CD4-positive, alpha-beta T cell (primary cell): ENCODE measurements at regions not wholly inside any gene's neighbourhood (a gene's known extent, or its start where the extent isn't known, plus 50 kb on each side); places are given as distances from the start of the nearest gene placed in this dataset.

Experiments used
- ATAC-seq: fragments of 200-7000 bp; cut with Tn5 transposase; one replicate; pipeline ENCODE4 v1.10.0; 2022; ENCODE audit warnings: mild to moderate bottlenecking; ENCODE audit not compliant: poor library complexity
- CTCF ChIA-PET: fragments of 350-600 bp; sonication (Branson Sonifier 250); formaldehyde crosslinking; loops from one replicate; lab custom pipeline; 2021; ENCODE audit warnings: antibody characterized with exemption, inconsistent platforms; lab: Charles Lee
- POLR2A ChIA-PET: fragments of 350-600 bp; sonication (Branson Sonifier 250); formaldehyde crosslinking; loops from one replicate; lab custom pipeline; 2021; ENCODE audit warnings: antibody characterized with exemption, inconsistent platforms; lab: Charles Lee
- DNase-seq, 14 experiments: peaks; one replicate each; pipeline ENCODE4 v3.0.0-alpha.2; 2013 to 2020; ENCODE audit warnings: mixed read lengths in 2 of 14
- H3K27ac ChIP-seq, 2 donors: one replicate each; pipeline versions ENCODE4 v1.5.1 to v1.7.0; 2013; ENCODE audit warnings: low read length in 2 of 2, low read depth in 1 of 2, mild to moderate bottlenecking in 1 of 2
- H3K27me3 ChIP-seq, 2 experiments: 1 replicate in 1 of 2; 2 replicates in 1 of 2; pipeline versions ENCODE4 v1.6.1 to v1.7.0; 2013; ENCODE audit warnings: low read length in 2 of 2, control low read depth in 1 of 2, mild to moderate bottlenecking in 1 of 2, moderate library complexity in 1 of 2; ENCODE audit not compliant: insufficient read depth in 2 of 2, control insufficient read depth in 1 of 2
- H3K36me3 ChIP-seq: one replicate; pipeline ENCODE4 v1.6.1; 2013; ENCODE audit warnings: low read length, control low read depth; ENCODE audit not compliant: insufficient read depth
- H3K4me1 ChIP-seq: one replicate; pipeline ENCODE4 v1.6.1; 2013; ENCODE audit warnings: low read length, control low read depth; ENCODE audit not compliant: insufficient read depth
- H3K4me3 ChIP-seq: one replicate; pipeline ENCODE4 v1.5.1; 2013; ENCODE audit warnings: mild to moderate bottlenecking, low read length, moderate library complexity
- H3K9me3 ChIP-seq, 2 experiments: 1 replicate in 1 of 2; 2 replicates in 1 of 2; pipeline versions ENCODE4 v1.6.1 to v1.7.0; 2013; ENCODE audit warnings: low read length in 2 of 2, mild to moderate bottlenecking in 2 of 2, control low read depth in 1 of 2, moderate library complexity in 1 of 2; ENCODE audit not compliant: control insufficient read depth in 1 of 2, insufficient read depth in 1 of 2
- H3K27ac Mint-ChIP-seq: one replicate; pipeline ENCODE4 v1.8.0; 2020; ENCODE audit warnings: mixed read lengths
- H3K27me3 Mint-ChIP-seq: one replicate; pipeline ENCODE4 v1.8.0; 2021; ENCODE audit warnings: mixed read lengths
- H3K36me3 Mint-ChIP-seq: one replicate; pipeline ENCODE4 v1.8.0; 2021; ENCODE audit warnings: low read depth, mixed read lengths
- H3K4me1 Mint-ChIP-seq: one replicate; pipeline ENCODE4 v1.8.0; 2021; ENCODE audit warnings: low read depth, mixed read lengths
- H3K4me3 Mint-ChIP-seq: one replicate; pipeline ENCODE4 v1.8.0; 2020; ENCODE audit warnings: mild to moderate bottlenecking, mixed read lengths
- H3K9me3 Mint-ChIP-seq: one replicate; pipeline ENCODE4 v1.8.0; 2020; ENCODE audit warnings: mixed read lengths
- CTCF ChIP-seq: fragments of 200-600 bp; IDR thresholded peaks from one replicate; pipeline ENCODE4 v1.8.0; 2022; ENCODE audit warnings: antibody characterized with exemption, mild to moderate bottlenecking
- intact Hi-C, 2 experiments: fragments of 100-400 bp; cut with DNase I in 1 of 2; cut with micrococcal nuclease in 1 of 2; formaldehyde crosslinking; loops; one replicate each; pipeline versions ENCODE4 v1.15.1 to v1.9.0; 2023 to 2025; cut with DNase I, micrococcal nuclease

DNA sequence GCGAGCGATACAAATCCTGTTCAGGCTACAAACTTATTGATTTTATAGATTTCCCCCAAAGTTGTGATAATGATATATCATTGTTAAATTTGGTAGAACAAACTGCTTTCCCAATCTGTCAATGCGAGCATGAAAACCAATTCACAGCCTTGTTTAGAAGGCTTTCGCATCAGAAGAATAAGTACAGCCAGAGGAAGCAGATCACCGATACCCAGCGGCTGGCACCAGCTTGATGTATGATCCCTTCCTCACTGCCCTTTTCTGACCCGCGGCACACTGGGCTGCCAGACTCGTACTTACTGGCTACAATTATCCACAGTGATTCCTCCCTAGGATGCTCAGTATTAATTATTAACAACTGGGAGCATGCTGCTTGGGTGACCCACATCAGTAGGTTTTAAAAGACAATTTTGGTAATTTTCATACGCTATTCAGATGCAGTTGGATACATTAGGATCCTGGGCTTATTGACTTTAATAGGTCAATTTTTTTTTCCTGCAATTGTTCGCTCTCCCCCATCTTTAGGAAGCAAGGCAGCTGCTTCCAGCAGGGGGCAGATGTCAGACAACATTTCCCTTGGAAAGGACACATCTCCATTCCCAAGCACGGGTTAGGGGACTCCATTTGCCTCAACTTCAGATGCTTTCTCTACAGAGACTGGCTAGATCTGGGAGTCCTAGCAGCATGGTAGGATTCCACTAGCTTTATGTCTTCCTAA, 582.7 kb upstream of the PSMD7 start:
- H3K4me1 ChIP-seq: no peaks in the 10 kb centered on the region
- CTCF ChIA-PET: no interaction called here
- TF ChIP-seq CTCF: no peak
- DNase-seq (no peak), ATAC-seq (no peak)
- H3K36me3 Mint-ChIP-seq: no peaks in the 10 kb centered on the region
- H3K27ac ChIP-seq: no peak overlapping the region
- H3K4me3 Mint-ChIP-seq: no peak overlapping the region
- no peak overlapping the region for H3K4me3 ChIP-seq
- H3K4me1 Mint-ChIP-seq: no peaks in the 10 kb centered on the region
- H3K27me3 ChIP-seq: no peaks in the 10 kb centered on the region
- no peaks in the 10 kb centered on the region for H3K36me3 ChIP-seq
- H3K27me3 Mint-ChIP-seq: no peaks in the 10 kb centered on the region
- H3K27ac Mint-ChIP-seq: no peak overlapping the region
- POLR2A ChIA-PET: no interaction called here
- peaks cover 1% of the 10 kb centered on the region for H3K9me3 Mint-ChIP-seq
- intact Hi-C loops: no loop called here
- peaks cover 0 to 4% of the 10 kb centered on the region in 2 experiments for H3K9me3 ChIP-seq

GRCh38 chr16:73713251-73713650, 583.4 kb upstream of the PSMD7 start:
- Mint-ChIP-seq H3K36me3 (no peaks in the 10 kb centered on the region), H3K27me3 (no peaks in the 10 kb centered on the region), H3K4me1 (no peaks in the 10 kb centered on the region), H3K27ac (no peak overlapping the region), H3K9me3 (no peaks in the 10 kb centered on the region), H3K4me3 (no peak overlapping the region)
- DNase-seq (no peak), ATAC-seq (no peak)
- H3K36me3 ChIP-seq: no peaks in the 10 kb centered on the region
- no peaks in the 10 kb centered on the region for H3K27me3 ChIP-seq
- H3K9me3 ChIP-seq: peaks cover 0 to 4% of the 10 kb centered on the region in 2 experiments
- no peaks in the 10 kb centered on the region for H3K4me1 ChIP-seq
- H3K27ac ChIP-seq: no peak overlapping the region
- CTCF ChIA-PET: no interaction called here
- intact Hi-C loops: no loop called here
- no peak overlapping the region for H3K4me3 ChIP-seq
- POLR2A ChIA-PET: no interaction called here
- TF ChIP-seq CTCF: no peak

DNA sequence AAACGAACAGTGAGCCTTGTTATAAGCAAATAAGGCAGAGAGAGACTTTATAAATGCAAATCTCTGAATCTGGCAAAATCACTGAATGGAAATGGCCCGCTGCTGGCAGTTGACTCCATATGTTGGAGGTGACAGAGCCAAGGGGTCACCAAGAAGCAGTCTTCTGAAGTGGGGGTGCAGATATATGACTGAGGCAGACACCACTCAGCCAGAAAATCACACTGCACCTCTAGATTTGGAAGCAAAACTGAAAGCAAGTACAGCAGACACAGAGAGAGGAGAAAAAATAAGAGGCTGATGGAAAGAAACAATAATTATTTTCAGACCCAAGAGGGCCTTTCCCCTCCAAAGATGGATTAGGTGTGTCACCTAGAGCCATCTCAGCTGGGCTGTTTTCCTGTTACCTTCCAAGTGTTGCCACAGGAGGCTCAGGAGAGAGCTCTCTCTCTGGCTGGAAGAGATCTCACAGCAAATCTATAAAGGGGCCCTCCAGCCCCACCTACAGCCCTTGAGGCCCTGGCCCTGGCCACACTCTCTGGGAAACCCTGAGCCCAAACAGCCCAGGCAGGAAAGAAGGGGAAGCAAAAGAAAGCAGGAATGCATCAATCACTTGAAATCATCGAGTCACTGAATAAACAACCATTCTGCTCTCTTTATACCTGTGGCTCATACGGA, 585.1 kb upstream of the PSMD7 start:
- POLR2A ChIA-PET: no interaction called here
- H3K36me3 Mint-ChIP-seq: no peaks in the 10 kb centered on the region
- no peaks in the 10 kb centered on the region for H3K4me1 ChIP-seq

More for the DNA sequence above, 585.1 kb upstream of the PSMD7 start:
- no peak for TF ChIP-seq CTCF
- H3K27ac ChIP-seq: no peak overlapping the region
- peaks cover 0 to 4% of the 10 kb centered on the region in 2 experiments for H3K9me3 ChIP-seq
- ATAC-seq: no peak
- CTCF ChIA-PET: no interaction called here
- no peaks in the 10 kb centered on the region for H3K9me3 Mint-ChIP-seq
- DNase-seq: no peak
- no peaks in the 10 kb centered on the region for H3K4me1 Mint-ChIP-seq
- intact Hi-C loops: no loop called here
- H3K27me3 ChIP-seq: no peaks in the 10 kb centered on the region
- no peak overlapping the region for H3K4me3 ChIP-seq
- no peaks in the 10 kb centered on the region for H3K27me3 Mint-ChIP-seq
- H3K27ac Mint-ChIP-seq: no peak overlapping the region
- no peaks in the 10 kb centered on the region for H3K36me3 ChIP-seq
- H3K4me3 Mint-ChIP-seq: no peak overlapping the region
